ENCODE measurements at regions not wholly inside any gene's neighbourhood (a gene's known extent, or its start where the extent isn't known, plus 50 kb on each side); places are given as distances from the start of the nearest gene placed in this dataset.

- Histone ChIP-seq H2AFZ (replicated peaks) (no peak overlapping the region), H3K27me3 (no peaks in the 10 kb centered on the region), H4K20me1 (ENCODE audit: low read depth) (no peaks in the 10 kb centered on the region), H3K36me3 (no peaks in the 10 kb centered on the region), H3K27ac (no peak overlapping the region), H3K4me2 (no peak overlapping the region), H3F3A (ENCODE audit: low read depth) (no peaks in the 10 kb centered on the region), H3K4me3 (no peak overlapping the region), H3K9ac (no peak overlapping the region), H3K9me3 (ENCODE audit: low read depth) (no peaks in the 10 kb centered on the region), H3K79me2 (ENCODE audit: low read depth) (no peaks in the 10 kb centered on the region), H3K4me1 (no peaks in the 10 kb centered on the region)
- H3K9me3 Mint-ChIP-seq, result peaks cover 5% of the 10 kb centered on the region
- H3K4me3 Mint-ChIP-seq, result no peak overlapping the region
- no peaks in the 10 kb centered on the region for H3K4me1 Mint-ChIP-seq
- H3K27ac Mint-ChIP-seq, result no peak overlapping the region
- DNase-seq (ENCODE audit: low spot score), result no peak
- TF ChIP-seq EZH2phosphoT487 (IDR thresholded peaks at IDR 0.05) (no peak), EZH2 (IDR thresholded peaks at IDR 0.05) (no peak)
- TF ChIP-seq, protein P1, sequence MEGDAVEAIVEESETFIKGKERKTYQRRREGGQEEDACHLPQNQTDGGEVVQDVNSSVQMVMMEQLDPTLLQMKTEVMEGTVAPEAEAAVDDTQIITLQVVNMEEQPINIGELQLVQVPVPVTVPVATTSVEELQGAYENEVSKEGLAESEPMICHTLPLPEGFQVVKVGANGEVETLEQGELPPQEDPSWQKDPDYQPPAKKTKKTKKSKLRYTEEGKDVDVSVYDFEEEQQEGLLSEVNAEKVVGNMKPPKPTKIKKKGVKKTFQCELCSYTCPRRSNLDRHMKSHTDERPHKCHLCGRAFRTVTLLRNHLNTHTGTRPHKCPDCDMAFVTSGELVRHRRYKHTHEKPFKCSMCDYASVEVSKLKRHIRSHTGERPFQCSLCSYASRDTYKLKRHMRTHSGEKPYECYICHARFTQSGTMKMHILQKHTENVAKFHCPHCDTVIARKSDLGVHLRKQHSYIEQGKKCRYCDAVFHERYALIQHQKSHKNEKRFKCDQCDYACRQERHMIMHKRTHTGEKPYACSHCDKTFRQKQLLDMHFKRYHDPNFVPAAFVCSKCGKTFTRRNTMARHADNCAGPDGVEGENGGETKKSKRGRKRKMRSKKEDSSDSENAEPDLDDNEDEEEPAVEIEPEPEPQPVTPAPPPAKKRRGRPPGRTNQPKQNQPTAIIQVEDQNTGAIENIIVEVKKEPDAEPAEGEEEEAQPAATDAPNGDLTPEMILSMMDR (IDR thresholded peaks at IDR 0.05), result no peak
- H3K27me3 Mint-ChIP-seq (ENCODE audit: insufficient read depth, low read depth), result peaks cover 6% of the 10 kb centered on the region
- H3K36me3 Mint-ChIP-seq, result no peaks in the 10 kb centered on the region
Observed at GRCh38 chr4:104345598-104346242, 149.0 kb downstream of the CXXC4 start.

- Histone ChIP-seq H3K4me2 (no peak overlapping the region), H3K9ac (no peak overlapping the region), H3K4me1 (no peaks in the 10 kb centered on the region), H3K9me3 (ENCODE audit: low read depth) (no peaks in the 10 kb centered on the region), H4K20me1 (ENCODE audit: low read depth) (no peaks in the 10 kb centered on the region), H3K79me2 (ENCODE audit: low read depth) (no peaks in the 10 kb centered on the region), H3F3A (ENCODE audit: low read depth) (no peaks in the 10 kb centered on the region), H3K36me3 (no peaks in the 10 kb centered on the region), H2AFZ (replicated peaks) (no peak overlapping the region), H3K27ac (no peak overlapping the region), H3K4me3 (no peak overlapping the region), H3K27me3 (no peaks in the 10 kb centered on the region)
- H3K27me3 Mint-ChIP-seq (ENCODE audit: insufficient read depth, low read depth), result peaks cover 6% of the 10 kb centered on the region
- H3K4me1 Mint-ChIP-seq, result no peaks in the 10 kb centered on the region
- H3K9me3 Mint-ChIP-seq, result peaks cover 2% of the 10 kb centered on the region
- H3K4me3 Mint-ChIP-seq, result no peak overlapping the region
- peak overlapping the region; percentile 29 for H3K27ac Mint-ChIP-seq
- DNase-seq (ENCODE audit: low spot score), result no peak
- no peaks in the 10 kb centered on the region for H3K36me3 Mint-ChIP-seq
- TF ChIP-seq, protein P1 (IDR thresholded peaks at IDR 0.05), result no peak
- no peak for TF ChIP-seq EZH2phosphoT487 (IDR thresholded peaks at IDR 0.05)
Observed at GRCh38 chr4:104344342-104344980, 150.2 kb downstream of the CXXC4 start.

- no peaks in the 10 kb centered on the region for H3K36me3 ChIP-seq
- H3K9me3 ChIP-seq (ENCODE audit: low read depth), result no peaks in the 10 kb centered on the region
- no peaks in the 10 kb centered on the region for H3F3A ChIP-seq (ENCODE audit: low read depth)
- H3K27ac ChIP-seq, result no peak overlapping the region
- no peak overlapping the region for H3K4me3 Mint-ChIP-seq
- no peaks in the 10 kb centered on the region for H3K4me1 ChIP-seq
- H3K27me3 Mint-ChIP-seq (ENCODE audit: insufficient read depth, low read depth), result no peaks in the 10 kb centered on the region
- H3K27ac Mint-ChIP-seq, result no peak overlapping the region
- no peaks in the 10 kb centered on the region for H4K20me1 ChIP-seq (ENCODE audit: low read depth)
- no peak overlapping the region for H3K4me2 ChIP-seq
- no peak for TF ChIP-seq EZH2phosphoT487 (IDR thresholded peaks at IDR 0.05)
- TF ChIP-seq, protein P1 (IDR thresholded peaks at IDR 0.05), result no peak
- TF ChIP-seq EZH2 (IDR thresholded peaks at IDR 0.05), result no peak
- H3K9ac ChIP-seq, result no peak overlapping the region
- H3K36me3 Mint-ChIP-seq, result no peaks in the 10 kb centered on the region
- H3K9me3 Mint-ChIP-seq, result peaks cover 11% of the 10 kb centered on the region
- no peak overlapping the region for H3K4me3 ChIP-seq
- DNase-seq (ENCODE audit: low spot score), result no peak
- no peak overlapping the region for H2AFZ ChIP-seq (replicated peaks)
- H3K79me2 ChIP-seq (ENCODE audit: low read depth), result no peaks in the 10 kb centered on the region
- no peaks in the 10 kb centered on the region for H3K4me1 Mint-ChIP-seq
- H3K27me3 ChIP-seq, result no peaks in the 10 kb centered on the region
Observed at GRCh38 chr4:104334410-104334809, 160.3 kb downstream of the CXXC4 start.

Data from neural progenitor cell (in vitro differentiated cells).